Hepatocyte (in vitro differentiated cells): ENCODE measurements at regions not wholly inside any gene's neighbourhood (a gene's known extent, or its start where the extent isn't known, plus 50 kb on each side); places are given as distances from the start of the nearest gene placed in this dataset.

Experiments used
- EZH2 ChIP-seq: fragments of 200-600 bp; sonication (generic); IDR thresholded peaks from 2 replicates; pipeline ENCODE4 v1.6.1; 2016; ENCODE audit warnings: antibody characterized with exemption, mild to moderate bottlenecking, borderline replicate concordance
- TF ChIP-seq, protein P1 (sequence below): fragments of 200-600 bp; sonication (generic); IDR thresholded peaks from 2 replicates; pipeline ENCODE4 v1.5.1; 2016; ENCODE audit warnings: antibody characterized with exemption, mild to moderate bottlenecking; ENCODE audit not compliant: poor library complexity

DNA sequence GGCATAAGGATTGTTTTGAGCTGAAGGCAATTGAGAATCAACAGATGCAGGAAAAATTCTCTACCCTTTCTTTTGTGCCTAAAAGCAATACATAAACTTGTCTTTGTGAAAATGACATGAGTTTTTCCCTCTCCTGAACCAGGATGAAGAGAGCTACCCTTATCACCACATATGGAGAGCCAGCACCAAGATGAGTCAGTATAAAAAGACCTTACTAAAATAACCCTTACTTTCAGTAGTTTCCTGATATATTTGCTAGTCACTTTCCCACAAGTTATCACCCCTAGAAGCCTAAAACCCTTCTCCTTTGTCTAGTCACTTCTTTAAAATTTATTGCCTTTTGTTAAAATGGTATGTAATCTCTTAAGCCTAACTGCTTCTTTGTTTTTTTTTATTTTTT is 61.9 kb upstream of the ANKRD10 start:
- TF ChIP-seq, protein P1, sequence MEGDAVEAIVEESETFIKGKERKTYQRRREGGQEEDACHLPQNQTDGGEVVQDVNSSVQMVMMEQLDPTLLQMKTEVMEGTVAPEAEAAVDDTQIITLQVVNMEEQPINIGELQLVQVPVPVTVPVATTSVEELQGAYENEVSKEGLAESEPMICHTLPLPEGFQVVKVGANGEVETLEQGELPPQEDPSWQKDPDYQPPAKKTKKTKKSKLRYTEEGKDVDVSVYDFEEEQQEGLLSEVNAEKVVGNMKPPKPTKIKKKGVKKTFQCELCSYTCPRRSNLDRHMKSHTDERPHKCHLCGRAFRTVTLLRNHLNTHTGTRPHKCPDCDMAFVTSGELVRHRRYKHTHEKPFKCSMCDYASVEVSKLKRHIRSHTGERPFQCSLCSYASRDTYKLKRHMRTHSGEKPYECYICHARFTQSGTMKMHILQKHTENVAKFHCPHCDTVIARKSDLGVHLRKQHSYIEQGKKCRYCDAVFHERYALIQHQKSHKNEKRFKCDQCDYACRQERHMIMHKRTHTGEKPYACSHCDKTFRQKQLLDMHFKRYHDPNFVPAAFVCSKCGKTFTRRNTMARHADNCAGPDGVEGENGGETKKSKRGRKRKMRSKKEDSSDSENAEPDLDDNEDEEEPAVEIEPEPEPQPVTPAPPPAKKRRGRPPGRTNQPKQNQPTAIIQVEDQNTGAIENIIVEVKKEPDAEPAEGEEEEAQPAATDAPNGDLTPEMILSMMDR = no peak
- TF ChIP-seq EZH2 = no peak
